Nephron progenitor cell (in vitro differentiated cells): ENCODE measurements at regions not wholly inside any gene's neighbourhood (a gene's known extent, or its start where the extent isn't known, plus 50 kb on each side); places are given as distances from the start of the nearest gene placed in this dataset.

Experiments
- DNase-seq: peaks from one replicate; pipeline ENCODE4 v3.0.0; 2021
- H3K27ac Mint-ChIP-seq: 2 replicates; pipeline ENCODE4 v1.8.0; 2021; ENCODE audit warnings: mild to moderate bottlenecking, moderate library complexity, mixed read lengths
- H3K27me3 Mint-ChIP-seq: 2 replicates; pipeline ENCODE4 v1.8.0; 2021; ENCODE audit warnings: mild to moderate bottlenecking, low read depth, mixed read lengths; ENCODE audit not compliant: poor library complexity
- H3K36me3 Mint-ChIP-seq: 2 replicates; pipeline ENCODE4 v1.8.0; 2021; ENCODE audit warnings: low read depth, mixed read lengths
- H3K4me1 Mint-ChIP-seq: 2 replicates; pipeline ENCODE4 v1.8.0; 2021; ENCODE audit warnings: mixed read lengths
- H3K4me3 Mint-ChIP-seq: 2 replicates; pipeline ENCODE4 v1.8.0; 2021; ENCODE audit warnings: mild to moderate bottlenecking, moderate library complexity, mixed read lengths
- H3K9me3 Mint-ChIP-seq: 2 replicates; pipeline ENCODE4 v1.8.0; 2021; ENCODE audit warnings: mild to moderate bottlenecking, moderate library complexity, mixed read lengths
- CTCF ChIP-seq: fragments of 200-600 bp; sonication (generic); IDR thresholded peaks from 2 replicates; pipeline ENCODE4 v1.5.0; 2021; ENCODE audit warnings: antibody characterized with exemption

GRCh38 chr2:145028101-145028920 is 508.4 kb upstream of the ZEB2 start:
- Mint-ChIP-seq H3K4me3 (no peak overlapping the region), H3K27ac (no peak overlapping the region)

GRCh38 chr2:145026456-145027455 is 506.8 kb upstream of the ZEB2 start:
- H3K9me3 Mint-ChIP-seq = no peaks in the 10 kb centered on the region
- H3K4me3 Mint-ChIP-seq = no peak overlapping the region
- H3K27me3 Mint-ChIP-seq = no peaks in the 10 kb centered on the region
- H3K4me1 Mint-ChIP-seq = no peaks in the 10 kb centered on the region
- DNase-seq = no peak
- H3K27ac Mint-ChIP-seq = no peak overlapping the region
- H3K36me3 Mint-ChIP-seq = no peaks in the 10 kb centered on the region
- TF ChIP-seq CTCF = no peak

More at GRCh38 chr2:145028101-145028920, 508.4 kb upstream of the ZEB2 start:
- H3K36me3 Mint-ChIP-seq = no peaks in the 10 kb centered on the region
- H3K4me1 Mint-ChIP-seq = no peaks in the 10 kb centered on the region
- no peak for TF ChIP-seq CTCF
- H3K27me3 Mint-ChIP-seq = no peaks in the 10 kb centered on the region
- no peaks in the 10 kb centered on the region for H3K9me3 Mint-ChIP-seq
- no peak for DNase-seq

- Mint-ChIP-seq H3K27me3 (no peaks in the 10 kb centered on the region), H3K9me3 (no peaks in the 10 kb centered on the region), H3K36me3 (no peaks in the 10 kb centered on the region), H3K4me3 (no peak overlapping the region), H3K4me1 (no peaks in the 10 kb centered on the region), H3K27ac (no peak overlapping the region)
- no peak for TF ChIP-seq CTCF
- DNase-seq = no peak
Measured at GRCh38 chr2:145025382-145025781, 505.5 kb upstream of the ZEB2 start.

- no peak for DNase-seq
- no peaks in the 10 kb centered on the region for H3K27me3 Mint-ChIP-seq
- H3K27ac Mint-ChIP-seq = no peak overlapping the region
- no peaks in the 10 kb centered on the region for H3K36me3 Mint-ChIP-seq
- no peak overlapping the region for H3K4me3 Mint-ChIP-seq
- H3K4me1 Mint-ChIP-seq = no peaks in the 10 kb centered on the region
- no peaks in the 10 kb centered on the region for H3K9me3 Mint-ChIP-seq
- TF ChIP-seq CTCF = no peak
Measured at GRCh38 chr2:145023334-145023934, 503.5 kb upstream of the ZEB2 start.

- no peak overlapping the region for H3K4me3 Mint-ChIP-seq
- no peaks in the 10 kb centered on the region for H3K36me3 Mint-ChIP-seq
- H3K4me1 Mint-ChIP-seq = no peaks in the 10 kb centered on the region
- DNase-seq = no peak
- no peak for TF ChIP-seq CTCF
- no peaks in the 10 kb centered on the region for H3K9me3 Mint-ChIP-seq
- H3K27me3 Mint-ChIP-seq = no peaks in the 10 kb centered on the region
- H3K27ac Mint-ChIP-seq = no peak overlapping the region
Measured at GRCh38 chr2:145022666-145023333, 502.9 kb upstream of the ZEB2 start.
